ENCODE measurements at regions not wholly inside any gene's neighbourhood (a gene's known extent, or its start where the extent isn't known, plus 50 kb on each side); places are given as distances from the start of the nearest gene placed in this dataset.
"Not testable (repeated sequence)": the region's sequence is repeated elsewhere in the genome, so short reads cannot be mapped to it uniquely, and the experiment has no call there.

- Histone ChIP-seq H3K4me1 (ENCODE audit: control insufficient read depth, insufficient read depth, low read length) (no peaks in the 10 kb centered on the region), H3K27ac (ENCODE audit: low read length) (no peak overlapping the region), H3K36me3 (ENCODE audit: control insufficient read depth, insufficient read depth, low read length) (no peaks in the 10 kb centered on the region), H3K4me3 (ENCODE audit: low read length) (no peak overlapping the region), H3K9me3 (ENCODE audit: control insufficient read depth, insufficient read depth, low read length) (no peaks in the 10 kb centered on the region; the same call in 1 of the 2 replicates), H3K27me3 (ENCODE audit: control insufficient read depth, insufficient read depth, low read length) (no peaks in the 10 kb centered on the region)
- no CpG with 5 or more reads among the region's 1 CpG for WGBS (ENCODE audit: insufficient coverage, insufficient read length)
- DNase-seq (ENCODE audit: low read depth, low spot score): no peak
These were observed 869.4 kb downstream of the PCDH17 start for GRCh38 chr13:58500938-58501337.

DNA sequence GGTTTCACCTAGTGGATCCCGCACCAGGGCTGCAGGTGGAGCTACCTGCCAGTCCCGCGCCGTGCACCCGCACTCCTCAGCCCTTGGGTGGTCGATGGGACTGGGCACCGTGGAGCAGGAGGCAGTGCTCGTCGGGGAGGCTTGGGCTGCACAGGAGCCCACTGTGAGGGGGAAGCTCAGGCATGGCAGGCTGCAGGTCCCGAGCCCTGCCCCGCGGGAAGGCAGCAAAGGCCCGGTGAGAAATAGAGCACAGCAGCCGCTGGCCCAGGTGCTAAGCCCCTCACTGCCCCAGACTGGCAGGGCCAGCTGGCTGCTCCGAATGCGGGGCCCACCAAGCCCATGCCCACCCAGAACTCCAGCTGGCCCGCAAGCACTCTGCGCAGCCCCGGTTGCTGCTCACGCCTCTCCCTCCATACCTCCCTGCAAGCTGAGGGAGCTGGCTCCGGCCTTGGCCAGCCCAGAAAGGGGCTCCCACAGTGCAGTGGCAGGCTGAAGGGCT, 872.7 kb downstream of the PCDH17 start:
- not testable (repeated sequence) for H3K27me3 ChIP-seq (ENCODE audit: control insufficient read depth, insufficient read depth, low read length); H3K4me1 ChIP-seq (ENCODE audit: control insufficient read depth, insufficient read depth, low read length); H3K27ac ChIP-seq (ENCODE audit: low read length); DNase-seq (ENCODE audit: low read depth, low spot score); H3K9me3 ChIP-seq (ENCODE audit: control insufficient read depth, insufficient read depth, low read length); H3K4me3 ChIP-seq (ENCODE audit: low read length); H3K36me3 ChIP-seq (ENCODE audit: control insufficient read depth, insufficient read depth, low read length)
- WGBS (ENCODE audit: insufficient coverage, insufficient read length): no CpG with 5 or more reads among the region's 21 CpGs

GRCh38 chr13:58505262-58505920, 873.8 kb downstream of the PCDH17 start:
- not testable (repeated sequence) for H3K27me3 ChIP-seq (ENCODE audit: control insufficient read depth, insufficient read depth, low read length); H3K4me3 ChIP-seq (ENCODE audit: low read length); H3K27ac ChIP-seq (ENCODE audit: low read length); H3K36me3 ChIP-seq (ENCODE audit: control insufficient read depth, insufficient read depth, low read length); DNase-seq (ENCODE audit: low read depth, low spot score); H3K4me1 ChIP-seq (ENCODE audit: control insufficient read depth, insufficient read depth, low read length); H3K9me3 ChIP-seq (ENCODE audit: control insufficient read depth, insufficient read depth, low read length)
- WGBS (ENCODE audit: insufficient coverage, insufficient read length): no CpG with 5 or more reads among the region's 22 CpGs

DNA sequence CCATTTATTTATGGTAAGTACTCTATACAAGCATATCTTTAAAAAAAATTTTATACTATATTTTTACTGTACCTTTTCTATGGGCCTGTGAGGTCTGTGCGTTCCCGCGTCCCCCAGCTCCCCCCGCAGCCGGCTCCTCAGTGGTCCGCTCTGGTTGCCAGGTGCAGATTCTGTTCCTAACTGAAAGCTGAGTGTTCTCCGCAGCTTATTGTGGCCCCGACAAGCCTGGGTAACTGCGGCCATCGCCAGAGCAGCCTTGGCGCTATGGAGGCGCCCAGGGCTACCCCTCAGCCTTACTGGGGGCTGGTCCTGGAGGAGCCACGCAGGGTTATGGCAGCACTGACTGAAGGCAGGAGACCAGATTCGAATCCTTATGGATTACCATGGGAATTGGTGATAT, 896.8 kb downstream of the PCDH17 start:
- Histone ChIP-seq H3K36me3 (ENCODE audit: control insufficient read depth, insufficient read depth, low read length) (no peaks in the 10 kb centered on the region), H3K9me3 (ENCODE audit: control insufficient read depth, insufficient read depth, low read length) (no peaks in the 10 kb centered on the region)
- no CpG with 5 or more reads among the region's 14 CpGs for WGBS (ENCODE audit: insufficient coverage, insufficient read length)

DNA sequence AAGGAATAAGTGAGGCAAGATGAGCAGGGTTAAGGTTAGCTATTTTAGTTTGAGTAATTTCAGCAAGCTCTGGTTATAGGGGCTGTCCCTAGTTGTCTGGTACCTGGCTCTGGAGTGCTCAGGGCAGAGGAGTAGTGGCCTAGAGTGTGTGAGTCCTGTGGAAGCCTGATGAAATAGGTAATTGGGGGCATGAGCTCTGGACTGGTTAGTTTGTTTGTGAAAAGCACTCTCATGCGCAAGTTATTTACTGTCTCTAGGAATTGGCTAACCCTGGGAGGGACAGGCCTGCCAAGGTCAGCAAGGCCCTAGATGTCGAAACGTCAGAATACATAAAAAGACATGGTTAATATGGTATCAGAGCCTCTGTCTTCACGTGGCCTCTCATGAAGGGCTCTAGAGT, 900.1 kb downstream of the PCDH17 start:
- Histone ChIP-seq H3K9me3 (ENCODE audit: control insufficient read depth, insufficient read depth, low read length) (no peaks in the 10 kb centered on the region), H3K4me1 (ENCODE audit: control insufficient read depth, insufficient read depth, low read length) (no peaks in the 10 kb centered on the region), H3K27me3 (ENCODE audit: control insufficient read depth, insufficient read depth, low read length) (no peaks in the 10 kb centered on the region), H3K4me3 (ENCODE audit: low read length) (no peak overlapping the region), H3K27ac (ENCODE audit: low read length) (no peak overlapping the region), H3K36me3 (ENCODE audit: control insufficient read depth, insufficient read depth, low read length) (no peaks in the 10 kb centered on the region)
- WGBS (ENCODE audit: insufficient coverage, insufficient read length): no CpG with 5 or more reads among the region's 4 CpGs
- DNase-seq (ENCODE audit: low read depth, low spot score): no peak

More for the DNA sequence above, 896.8 kb downstream of the PCDH17 start:
- Histone ChIP-seq H3K4me1 (ENCODE audit: control insufficient read depth, insufficient read depth, low read length) (no peaks in the 10 kb centered on the region), H3K27me3 (ENCODE audit: control insufficient read depth, insufficient read depth, low read length) (no peaks in the 10 kb centered on the region), H3K4me3 (ENCODE audit: low read length) (no peak overlapping the region), H3K27ac (ENCODE audit: low read length) (no peak overlapping the region)
- no peak for DNase-seq (ENCODE audit: low read depth, low spot score)

GRCh38 chr13:58542530-58542929, 911.0 kb downstream of the PCDH17 start:
- Histone ChIP-seq H3K9me3 (ENCODE audit: control insufficient read depth, insufficient read depth, low read length) (no peaks in the 10 kb centered on the region), H3K36me3 (ENCODE audit: control insufficient read depth, insufficient read depth, low read length) (no peaks in the 10 kb centered on the region), H3K27me3 (ENCODE audit: control insufficient read depth, insufficient read depth, low read length) (no peaks in the 10 kb centered on the region), H3K4me3 (ENCODE audit: low read length) (no peak overlapping the region), H3K27ac (ENCODE audit: low read length) (no peak overlapping the region), H3K4me1 (ENCODE audit: control insufficient read depth, insufficient read depth, low read length) (no peaks in the 10 kb centered on the region)
- DNase-seq (ENCODE audit: low read depth, low spot score): no peak

DNA sequence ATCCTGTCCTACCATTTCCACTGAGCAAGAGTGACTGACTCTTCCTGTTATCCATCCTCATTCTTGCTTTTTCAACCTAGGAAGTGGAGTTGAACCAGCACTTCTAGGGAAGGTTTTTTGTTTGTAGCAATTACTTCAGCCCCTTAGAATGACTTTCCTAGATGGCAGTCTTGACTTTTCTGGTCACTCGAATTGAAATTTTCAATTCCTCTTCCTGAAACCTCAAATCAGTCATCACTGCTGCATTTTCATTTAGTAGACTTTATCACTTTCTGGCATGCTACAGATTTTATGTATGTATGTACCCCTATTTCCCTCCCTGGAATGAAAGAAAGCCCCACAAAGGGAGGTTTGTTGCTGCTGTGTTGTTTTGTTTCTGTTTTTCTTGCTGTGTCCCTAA, 915.9 kb downstream of the PCDH17 start:
- Histone ChIP-seq H3K36me3 (ENCODE audit: control insufficient read depth, insufficient read depth, low read length) (no peaks in the 10 kb centered on the region), H3K9me3 (ENCODE audit: control insufficient read depth, insufficient read depth, low read length) (no peaks in the 10 kb centered on the region), H3K4me3 (ENCODE audit: low read length) (no peak overlapping the region), H3K4me1 (ENCODE audit: control insufficient read depth, insufficient read depth, low read length) (no peaks in the 10 kb centered on the region), H3K27me3 (ENCODE audit: control insufficient read depth, insufficient read depth, low read length) (no peaks in the 10 kb centered on the region), H3K27ac (ENCODE audit: low read length) (no peak overlapping the region)
- WGBS (ENCODE audit: insufficient coverage, insufficient read length): no CpG with 5 or more reads among the region's 1 CpG
- DNase-seq (ENCODE audit: low read depth, low spot score): no peak

DNA sequence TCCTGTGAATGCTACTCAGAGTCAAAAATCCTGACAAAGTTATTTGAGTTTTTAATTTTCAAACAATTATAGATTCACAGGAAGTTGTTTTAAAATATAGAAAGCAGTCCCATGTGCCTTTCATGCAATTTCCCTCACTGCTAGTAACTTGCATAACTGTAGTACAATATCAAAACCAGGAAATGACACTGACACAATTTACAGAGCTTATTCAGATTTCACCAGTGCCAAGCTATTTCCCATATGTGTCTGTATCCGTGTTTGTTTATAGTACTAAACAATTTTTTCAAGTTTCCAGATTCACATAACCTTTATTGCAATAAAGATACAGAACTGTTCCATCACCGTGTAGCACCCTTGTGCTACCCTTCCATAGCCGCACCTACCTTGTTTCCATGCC, 934.6 kb downstream of the PCDH17 start:
- H3K27ac ChIP-seq (ENCODE audit: low read length): no peak overlapping the region
- H3K4me3 ChIP-seq (ENCODE audit: low read length): no peak overlapping the region
- no peaks in the 10 kb centered on the region for H3K4me1 ChIP-seq (ENCODE audit: control insufficient read depth, insufficient read depth, low read length)
- no peaks in the 10 kb centered on the region for H3K27me3 ChIP-seq (ENCODE audit: control insufficient read depth, insufficient read depth, low read length)
- no peaks in the 10 kb centered on the region for H3K9me3 ChIP-seq (ENCODE audit: control insufficient read depth, insufficient read depth, low read length)
- no CpG with 5 or more reads among the region's 3 CpGs for WGBS (ENCODE audit: insufficient coverage, insufficient read length)
- no peak for DNase-seq (ENCODE audit: low read depth, low spot score)
- no peaks in the 10 kb centered on the region for H3K36me3 ChIP-seq (ENCODE audit: control insufficient read depth, insufficient read depth, low read length)

- Histone ChIP-seq H3K4me3 (ENCODE audit: low read length) (no peak overlapping the region), H3K27ac (ENCODE audit: low read length) (no peak overlapping the region), H3K4me1 (ENCODE audit: control insufficient read depth, insufficient read depth, low read length) (no peaks in the 10 kb centered on the region), H3K27me3 (ENCODE audit: control insufficient read depth, insufficient read depth, low read length) (no peaks in the 10 kb centered on the region), H3K36me3 (ENCODE audit: control insufficient read depth, insufficient read depth, low read length) (no peaks in the 10 kb centered on the region), H3K9me3 (ENCODE audit: control insufficient read depth, insufficient read depth, low read length) (no peaks in the 10 kb centered on the region)
- WGBS (ENCODE audit: insufficient coverage, insufficient read length): no CpG with 5 or more reads among the region's 2 CpGs
- no peak for DNase-seq (ENCODE audit: low read depth, low spot score)
These were observed 942.2 kb downstream of the PCDH17 start for GRCh38 chr13:58573743-58574142.

DNA sequence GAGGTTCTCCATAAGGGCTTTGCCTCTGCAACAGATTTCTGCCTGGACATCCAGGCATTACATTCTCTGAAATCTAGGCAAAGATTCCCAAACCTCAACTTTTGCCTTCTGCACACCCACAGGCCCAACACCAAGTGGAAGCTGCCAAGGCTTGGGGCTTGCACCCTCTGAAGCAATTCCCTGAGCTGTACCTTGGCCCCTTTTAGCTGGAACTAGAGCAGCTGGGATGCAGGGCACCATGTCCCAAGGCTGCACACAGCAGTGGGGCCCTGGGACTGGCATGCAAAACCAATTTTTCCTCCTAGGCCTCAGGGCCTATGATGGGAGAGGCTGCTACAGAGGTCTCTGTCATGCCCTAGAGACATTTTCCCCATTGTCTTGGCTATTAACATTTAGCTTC, 943.2 kb downstream of the PCDH17 start:
- Histone ChIP-seq H3K27me3 (ENCODE audit: control insufficient read depth, insufficient read depth, low read length) (no peaks in the 10 kb centered on the region), H3K36me3 (ENCODE audit: control insufficient read depth, insufficient read depth, low read length) (no peaks in the 10 kb centered on the region), H3K4me3 (ENCODE audit: low read length) (no peak overlapping the region), H3K9me3 (ENCODE audit: control insufficient read depth, insufficient read depth, low read length) (no peaks in the 10 kb centered on the region), H3K27ac (ENCODE audit: low read length) (no peak overlapping the region), H3K4me1 (ENCODE audit: control insufficient read depth, insufficient read depth, low read length) (no peaks in the 10 kb centered on the region)
- DNase-seq (ENCODE audit: low read depth, low spot score): no peak

DNA sequence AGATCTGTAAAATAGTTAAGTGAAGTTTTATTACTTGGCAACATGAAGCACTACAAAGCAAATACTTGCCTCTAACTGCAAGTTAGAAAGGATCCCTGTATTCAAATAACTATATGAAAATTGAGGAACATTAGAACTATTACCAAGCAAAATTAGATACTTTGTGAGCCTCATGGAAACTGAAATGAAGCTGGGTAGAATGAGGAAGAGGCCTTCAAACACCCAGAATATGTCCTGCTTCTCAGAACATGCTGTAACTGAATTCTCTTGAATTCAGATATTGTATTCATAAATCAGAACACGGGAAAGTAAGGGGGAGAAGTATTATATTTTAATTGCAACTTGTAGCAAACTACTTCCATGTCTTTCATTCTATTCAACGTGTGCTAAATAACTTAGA, 947.9 kb downstream of the PCDH17 start:
- WGBS (ENCODE audit: insufficient coverage, insufficient read length): no CpG with 5 or more reads among the region's 2 CpGs
- no peak for DNase-seq (ENCODE audit: low read depth, low spot score)
- Histone ChIP-seq H3K36me3 (ENCODE audit: control insufficient read depth, insufficient read depth, low read length) (no peaks in the 10 kb centered on the region), H3K4me3 (ENCODE audit: low read length) (no peak overlapping the region), H3K4me1 (ENCODE audit: control insufficient read depth, insufficient read depth, low read length) (no peaks in the 10 kb centered on the region), H3K27ac (ENCODE audit: low read length) (no peak overlapping the region), H3K27me3 (ENCODE audit: control insufficient read depth, insufficient read depth, low read length) (no peaks in the 10 kb centered on the region), H3K9me3 (ENCODE audit: control insufficient read depth, insufficient read depth, low read length) (no peaks in the 10 kb centered on the region)
